HepG2 (cell line): ENCODE measurements at regions not wholly inside any gene's neighbourhood (a gene's known extent, or its start where the extent isn't known, plus 50 kb on each side); places are given as distances from the start of the nearest gene placed in this dataset.

Experiments used
- ATAC-seq: fragments of 200-7000 bp; cut with Tn5 transposase; 3 replicates; pipeline ENCODE4 v1.9.1; 2020; ENCODE audit warnings: mild to moderate bottlenecking, moderate library complexity
- BruUV-seq: library from RNA; stranded (reverse); fragments of 400-500 nt; replicated peaks from 2 replicates; lab custom pipeline; 2021; lab: Mats Ljungman, UMichigan
- CTCF ChIA-PET: fragments of 300-600 bp; formaldehyde crosslinking; extraction: SDS; loops from one replicate; lab custom pipeline; 2021; ENCODE audit warnings: low total read pairs, inconsistent platforms, low intra/inter-chr PET ratio; lab: Yijun Ruan, JAX
- POLR2A ChIA-PET: fragments of 350-600 bp; sonication (Branson Sonifier 250); formaldehyde crosslinking; loops from one replicate; lab custom pipeline; 2020; ENCODE audit warnings: antibody characterized with exemption, inconsistent platforms; lab: Yijun Ruan, JAX
- DNase-seq: peaks from one replicate; pipeline ENCODE4 v3.0.0-alpha.2; 2015; ENCODE audit warnings: low spot score
- FAIRE-seq: peaks from 3 replicates; lab custom pipeline; 2011; peaks lifted over from hg19 to GRCh38; lab: Jason Lieb, UNC
- H2AFZ ChIP-seq: one replicate; pipeline ENCODE4 v1.6.1; 2011; ENCODE audit warnings: low read length, inconsistent platforms
- H3K27ac ChIP-seq: fragments of 300-600 bp; 3 replicates; pipeline ENCODE4 v1.8.0; 2011; ENCODE audit warnings: mixed run types, mild to moderate bottlenecking, mixed read lengths, low read length, inconsistent platforms; ENCODE audit not compliant: insufficient read depth; ENCODE audit errors: extremely low read length
- H3K27me3 ChIP-seq, 2 experiments: fragments of 200-600 bp in 1 of 2; 2 replicates in 1 of 2; 3 replicates in 1 of 2; pipeline versions ENCODE4 v1.6.0 to v1.8.0; 2011; ENCODE audit warnings: low read length in 2 of 2, mild to moderate bottlenecking in 2 of 2, moderate library complexity in 2 of 2, inconsistent platforms in 1 of 2; ENCODE audit not compliant: insufficient read depth in 2 of 2, control insufficient read depth in 1 of 2
- H3K36me3 ChIP-seq, 2 experiments: fragments of 200-600 bp in 1 of 2; replicated peaks in 1 of 2; 2 replicates in 1 of 2; 3 replicates in 1 of 2; pipeline versions ENCODE4 v1.5.1 to v1.8.0; 2011; ENCODE audit warnings: low read length in 2 of 2, inconsistent platforms in 1 of 2; ENCODE audit not compliant: insufficient read depth in 2 of 2, control insufficient read depth in 1 of 2
- H3K4me1 ChIP-seq: 2 replicates; pipeline ENCODE4 v1.5.1; 2012; ENCODE audit warnings: low read length, inconsistent platforms; ENCODE audit not compliant: insufficient read depth
- H3K4me2 ChIP-seq: 2 replicates; pipeline ENCODE4 v1.6.0; 2011; ENCODE audit warnings: low read depth, low read length, inconsistent platforms
- H3K4me3 ChIP-seq, 3 experiments: fragments of 200-600 bp in 1 of 3; sonication (generic), shearing (Covaris generic) in 1 of 3; replicated peaks in 1 of 3; 2 replicates each; pipeline ENCODE4 v1.5.1; 2011 to 2016; ENCODE audit warnings: low read length in 3 of 3, inconsistent platforms in 2 of 3, low read depth in 2 of 3, mild to moderate bottlenecking in 2 of 3, control low read depth in 1 of 3, mixed read lengths in 1 of 3; ENCODE audit not compliant: insufficient read depth in 1 of 3
- H3K79me2 ChIP-seq: one replicate; pipeline ENCODE4 v1.6.1; 2011; ENCODE audit warnings: low read length, inconsistent platforms; ENCODE audit not compliant: insufficient read depth
- H3K9ac ChIP-seq: 2 replicates; pipeline ENCODE4 v1.6.0; 2011; ENCODE audit warnings: mild to moderate bottlenecking, low read depth, low read length, inconsistent platforms; ENCODE audit not compliant: insufficient read depth
- H3K9me3 ChIP-seq: 2 replicates; pipeline ENCODE4 v1.5.1; 2012; ENCODE audit warnings: mild to moderate bottlenecking, low read length
- H4K20me1 ChIP-seq: 2 replicates; pipeline ENCODE4 v1.6.0; 2011; ENCODE audit warnings: inconsistent platforms, mild to moderate bottlenecking, low read length, moderate library complexity; ENCODE audit not compliant: insufficient read depth
- CAMTA2 ChIP-seq: sonication (generic); formaldehyde crosslinking; IDR thresholded peaks from 2 replicates; pipeline ENCODE4 v1.4.0; 2020; ENCODE audit warnings: mild to moderate bottlenecking, missing genetic modification reagents, borderline replicate concordance
- FOXP4 ChIP-seq: sonication (generic); formaldehyde crosslinking; IDR thresholded peaks from 2 replicates; pipeline ENCODE4 v1.4.0; 2020; ENCODE audit warnings: missing genetic modification reagents
- MLX ChIP-seq: IDR thresholded peaks from 2 replicates; pipeline ENCODE4 v1.6.1; 2016
- TAF1 ChIP-seq: sonication (generic); formaldehyde crosslinking; IDR thresholded peaks from 2 replicates; pipeline ENCODE4 v1.4.0; 2020; ENCODE audit warnings: missing genetic modification reagents
- TSC22D2 ChIP-seq: sonication (generic); formaldehyde crosslinking; IDR thresholded peaks from 2 replicates; pipeline ENCODE4 v1.5.1; 2020; ENCODE audit warnings: missing genetic modification reagents, mild to moderate bottlenecking, borderline replicate concordance
- ZNF296 ChIP-seq: sonication (generic); formaldehyde crosslinking; conservative IDR thresholded peaks from 2 replicates; pipeline ENCODE4 v1.5.0; 2020; ENCODE audit warnings: mild to moderate bottlenecking, missing genetic modification reagents
- ZNF343 ChIP-seq: sonication (generic); formaldehyde crosslinking; IDR thresholded peaks from 2 replicates; pipeline ENCODE4 v1.4.0; 2020; ENCODE audit warnings: mild to moderate bottlenecking, missing genetic modification reagents
- ZNF431 ChIP-seq: sonication (generic); formaldehyde crosslinking; IDR thresholded peaks from 2 replicates; pipeline ENCODE4 v1.9.0; 2022; ENCODE audit warnings: missing genetic modification reagents, low read depth, mild to moderate bottlenecking, borderline replicate concordance
- ZNF501 ChIP-seq: sonication (generic); formaldehyde crosslinking; IDR thresholded peaks from 2 replicates; pipeline ENCODE4 v1.5.1; 2020; ENCODE audit warnings: mild to moderate bottlenecking, moderate library complexity, missing genetic modification reagents
- ZNF816 ChIP-seq: sonication (generic); formaldehyde crosslinking; IDR thresholded peaks from 2 replicates; pipeline ENCODE4 v1.8.0; 2022; ENCODE audit warnings: missing genetic modification reagents, mild to moderate bottlenecking, borderline replicate concordance
- WGBS: methylation state at CpG from one replicate; pipeline ENCODE4 v1.1.6; 2017; ENCODE audit warnings: low lambda C conversion rate; 5-methylcytosine and 5-hydroxymethylcytosine counted together
- in situ Hi-C: cut with HindIII; loops from 2 replicates; pipeline ENCODE4 v1.10.0; 2017; ENCODE audit warnings: low pct_unique_long_range_greater_than_20kb; ENCODE audit not compliant: extremely low pct_ligation_motif_present
- intact Hi-C: fragments of 100-400 bp; cut with micrococcal nuclease; formaldehyde crosslinking; loops from one replicate; pipeline ENCODE4 v1.10.0; 2022; ENCODE audit not compliant: unreplicated experiment
- TF ChIP-seq, protein P1 (sequence below): IDR thresholded peaks from 2 replicates; pipeline ENCODE4 v1.4.0; 2020; ENCODE audit warnings: mild to moderate bottlenecking, missing genetic modification reagents

- DNase-seq (no peak), FAIRE-seq (no peak), ATAC-seq (no peak)
- TF ChIP-seq TAF1 (CRISPR knock-in tag) (no peak), FOXP4 (CRISPR knock-in tag) (no peak), TSC22D2 (CRISPR knock-in tag) (no peak), ZNF501 (CRISPR knock-in tag) (no peak), ZNF431 (CRISPR knock-in tag) (no peak), CAMTA2 (CRISPR knock-in tag) (no peak), ZNF343 (no peak), MLX (CRISPR knock-in tag) (no peak), ZNF816 (no peak), ZNF296 (CRISPR knock-in tag) (no peak)
- TF ChIP-seq, protein P1, sequence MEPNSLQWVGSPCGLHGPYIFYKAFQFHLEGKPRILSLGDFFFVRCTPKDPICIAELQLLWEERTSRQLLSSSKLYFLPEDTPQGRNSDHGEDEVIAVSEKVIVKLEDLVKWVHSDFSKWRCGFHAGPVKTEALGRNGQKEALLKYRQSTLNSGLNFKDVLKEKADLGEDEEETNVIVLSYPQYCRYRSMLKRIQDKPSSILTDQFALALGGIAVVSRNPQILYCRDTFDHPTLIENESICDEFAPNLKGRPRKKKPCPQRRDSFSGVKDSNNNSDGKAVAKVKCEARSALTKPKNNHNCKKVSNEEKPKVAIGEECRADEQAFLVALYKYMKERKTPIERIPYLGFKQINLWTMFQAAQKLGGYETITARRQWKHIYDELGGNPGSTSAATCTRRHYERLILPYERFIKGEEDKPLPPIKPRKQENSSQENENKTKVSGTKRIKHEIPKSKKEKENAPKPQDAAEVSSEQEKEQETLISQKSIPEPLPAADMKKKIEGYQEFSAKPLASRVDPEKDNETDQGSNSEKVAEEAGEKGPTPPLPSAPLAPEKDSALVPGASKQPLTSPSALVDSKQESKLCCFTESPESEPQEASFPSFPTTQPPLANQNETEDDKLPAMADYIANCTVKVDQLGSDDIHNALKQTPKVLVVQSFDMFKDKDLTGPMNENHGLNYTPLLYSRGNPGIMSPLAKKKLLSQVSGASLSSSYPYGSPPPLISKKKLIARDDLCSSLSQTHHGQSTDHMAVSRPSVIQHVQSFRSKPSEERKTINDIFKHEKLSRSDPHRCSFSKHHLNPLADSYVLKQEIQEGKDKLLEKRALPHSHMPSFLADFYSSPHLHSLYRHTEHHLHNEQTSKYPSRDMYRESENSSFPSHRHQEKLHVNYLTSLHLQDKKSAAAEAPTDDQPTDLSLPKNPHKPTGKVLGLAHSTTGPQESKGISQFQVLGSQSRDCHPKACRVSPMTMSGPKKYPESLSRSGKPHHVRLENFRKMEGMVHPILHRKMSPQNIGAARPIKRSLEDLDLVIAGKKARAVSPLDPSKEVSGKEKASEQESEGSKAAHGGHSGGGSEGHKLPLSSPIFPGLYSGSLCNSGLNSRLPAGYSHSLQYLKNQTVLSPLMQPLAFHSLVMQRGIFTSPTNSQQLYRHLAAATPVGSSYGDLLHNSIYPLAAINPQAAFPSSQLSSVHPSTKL (CRISPR knock-in tag): no peak
- Histone ChIP-seq H3K79me2 (no peaks in the 10 kb centered on the region), H4K20me1 (no peaks in the 10 kb centered on the region), H2AFZ (no peak overlapping the region), H3K4me2 (no peak overlapping the region), H3K27me3 (peaks cover 1 to 47% of the 10 kb centered on the region in 2 experiments; a peak in 4 of 5 replicates), H3K4me1 (peaks cover 6% of the 10 kb centered on the region), H3K27ac (no peak overlapping the region), H3K4me3 (no peak overlapping the region), H3K9ac (no peak overlapping the region), H3K36me3 (no peaks in the 10 kb centered on the region), H3K9me3 (no peaks in the 10 kb centered on the region)
- POLR2A ChIA-PET: no interaction called here
- in situ Hi-C loops: no loop called here
- WGBS: 7% methylated on average over 4 of the region's 4 CpGs
- no TSS peak for BruUV-seq
- CTCF ChIA-PET: no interaction called here
- intact Hi-C loops: no loop called here
These were observed 109.7 kb upstream of the ALDH1A3 start for GRCh38 chr15:100769975-100770340.
